Suppressor macrophage treated with lipopolysaccharide for 1 hour (primary cell): ENCODE measurements at regions not wholly inside any gene's neighbourhood (a gene's known extent, or its start where the extent isn't known, plus 50 kb on each side); places are given as distances from the start of the nearest gene placed in this dataset.

ENCODE experiments used
- DNase-seq, 3 donors: peaks; one replicate each; pipeline ENCODE4 v3.0.0-alpha.2; 2020 to 2022

DNA sequence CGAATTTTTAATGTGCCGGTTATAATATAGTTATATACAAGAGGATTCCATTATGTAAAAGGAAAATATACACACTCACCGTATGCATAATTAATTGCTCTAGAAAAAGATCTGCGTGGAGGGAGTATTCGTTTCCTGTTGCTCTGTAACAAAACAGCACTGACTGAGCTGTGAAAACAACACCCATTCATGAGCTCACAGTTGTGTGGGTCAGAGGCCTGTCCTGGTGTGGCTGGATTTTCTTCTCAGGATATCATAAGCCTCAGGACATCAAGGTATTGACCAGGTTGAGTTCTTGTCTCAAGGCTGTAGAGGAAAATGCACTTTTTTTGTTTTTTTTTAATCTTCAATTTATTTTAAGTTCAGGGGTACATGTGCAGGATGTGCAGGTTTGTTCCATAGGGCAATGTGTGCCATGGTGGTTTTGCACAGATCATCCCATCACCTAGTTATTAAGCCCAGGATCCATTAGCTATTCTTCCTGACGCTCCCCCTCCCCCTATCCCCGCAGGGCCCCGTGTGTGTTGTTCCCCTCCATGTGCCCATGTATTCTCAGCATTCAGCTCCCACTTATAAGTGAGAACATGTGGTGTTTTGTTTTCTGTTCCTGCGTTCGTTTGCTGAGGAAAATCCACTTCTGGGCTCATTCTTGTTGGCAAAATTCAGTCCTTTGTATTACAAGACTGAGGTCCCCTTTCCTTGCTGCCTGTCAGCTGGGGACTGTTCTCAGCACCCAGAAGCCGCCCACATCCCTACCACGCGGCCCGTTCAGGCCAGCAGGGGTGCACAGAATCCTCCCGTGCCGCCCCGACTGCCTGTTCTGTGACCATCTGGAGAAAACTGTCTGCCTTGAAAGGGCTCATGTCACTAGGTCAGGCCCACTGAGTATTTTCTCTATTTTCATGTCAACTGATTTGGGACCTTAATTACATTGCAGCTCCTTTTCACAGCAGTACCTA lies 87.4 kb upstream of the ERRFI1 start:
- DNase-seq: no peak

DNA sequence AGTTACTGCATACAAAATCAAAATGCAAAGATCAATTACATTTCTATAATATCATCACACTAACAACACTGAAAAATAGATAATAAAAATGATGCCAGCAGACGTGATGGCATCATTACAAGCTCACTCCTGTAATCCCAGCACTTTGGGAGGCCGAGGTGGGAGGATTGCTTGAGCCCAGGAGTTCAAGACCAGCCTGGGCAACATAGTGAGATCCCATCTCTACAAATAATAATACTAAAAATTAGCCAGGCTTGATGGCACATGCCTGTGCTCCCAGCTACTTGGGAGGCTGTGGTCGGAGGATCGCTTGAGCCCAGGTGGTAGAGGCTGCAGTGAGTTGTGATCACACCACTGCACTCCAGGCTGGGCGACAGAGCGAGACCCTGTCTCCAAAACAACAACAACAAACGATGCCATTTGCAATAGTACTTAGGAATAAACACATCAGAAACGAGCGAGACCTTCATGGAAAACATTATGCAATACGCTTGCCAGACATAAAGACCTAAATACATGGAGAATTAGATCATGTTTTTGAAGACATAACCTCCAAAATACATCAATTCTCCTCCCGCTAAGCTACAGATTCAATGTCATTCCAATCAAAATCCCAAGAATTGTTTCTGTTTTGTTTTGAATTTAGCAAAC lies 86.6 kb upstream of the ERRFI1 start:
- no peak for DNase-seq

DNA sequence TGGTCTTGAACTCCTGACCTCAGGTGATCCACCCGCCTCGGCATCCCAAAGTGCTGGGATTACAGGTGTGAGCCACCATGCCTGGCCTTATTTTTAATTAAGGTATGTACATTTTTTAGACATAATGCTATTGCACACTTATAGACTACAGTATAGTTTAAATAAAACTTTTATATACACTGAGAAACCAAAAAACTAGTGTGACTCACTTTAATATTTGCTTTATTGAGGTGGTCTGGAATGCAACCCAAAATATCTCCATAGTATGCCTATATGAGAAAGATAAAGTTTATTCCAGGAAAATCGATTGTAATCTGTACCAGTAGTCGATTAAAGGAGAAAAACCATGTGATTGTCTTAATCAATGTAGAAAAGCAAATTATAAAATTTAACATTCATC lies 85.5 kb upstream of the ERRFI1 start:
- no peak for DNase-seq

DNA sequence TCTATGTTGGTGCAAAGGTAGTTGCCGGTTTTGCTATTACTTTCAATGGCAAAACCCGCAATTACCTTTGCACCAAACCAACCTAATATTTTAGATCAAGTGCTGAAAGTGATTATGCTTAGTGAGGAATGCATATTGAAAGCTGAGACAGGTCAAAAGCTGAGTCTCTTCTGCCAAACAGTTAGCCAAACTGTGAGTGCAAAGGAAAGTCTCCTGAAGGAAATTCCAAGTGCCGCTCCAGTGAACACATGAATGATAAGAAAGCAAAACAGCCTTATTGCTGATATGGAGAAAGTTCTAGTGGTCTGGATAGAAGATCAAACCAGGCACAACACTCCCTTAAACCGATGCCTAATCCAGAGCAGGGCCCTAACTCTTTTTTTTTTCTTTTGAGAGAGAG lies 83.1 kb upstream of the ERRFI1 start:
- DNase-seq: no peak

DNA sequence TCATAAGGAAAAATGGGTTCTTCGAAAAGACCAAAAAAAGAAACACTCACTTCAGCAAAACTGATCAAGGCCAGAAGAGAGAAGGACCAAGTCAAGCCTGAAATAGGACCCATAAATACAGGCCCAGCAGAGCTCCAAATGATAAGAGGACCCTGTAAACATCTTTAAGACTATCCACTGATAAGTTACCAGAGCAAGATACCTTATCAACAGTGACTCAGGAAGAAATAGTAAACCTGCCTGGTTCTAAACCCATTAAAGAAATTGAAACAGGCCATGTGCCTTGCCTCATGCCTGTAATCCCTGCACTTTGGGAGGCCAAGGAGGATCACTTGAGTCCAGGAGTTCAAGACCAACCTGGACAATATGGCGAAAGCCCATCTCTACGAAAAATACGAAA lies 81.8 kb upstream of the ERRFI1 start:
- no peak for DNase-seq

DNA sequence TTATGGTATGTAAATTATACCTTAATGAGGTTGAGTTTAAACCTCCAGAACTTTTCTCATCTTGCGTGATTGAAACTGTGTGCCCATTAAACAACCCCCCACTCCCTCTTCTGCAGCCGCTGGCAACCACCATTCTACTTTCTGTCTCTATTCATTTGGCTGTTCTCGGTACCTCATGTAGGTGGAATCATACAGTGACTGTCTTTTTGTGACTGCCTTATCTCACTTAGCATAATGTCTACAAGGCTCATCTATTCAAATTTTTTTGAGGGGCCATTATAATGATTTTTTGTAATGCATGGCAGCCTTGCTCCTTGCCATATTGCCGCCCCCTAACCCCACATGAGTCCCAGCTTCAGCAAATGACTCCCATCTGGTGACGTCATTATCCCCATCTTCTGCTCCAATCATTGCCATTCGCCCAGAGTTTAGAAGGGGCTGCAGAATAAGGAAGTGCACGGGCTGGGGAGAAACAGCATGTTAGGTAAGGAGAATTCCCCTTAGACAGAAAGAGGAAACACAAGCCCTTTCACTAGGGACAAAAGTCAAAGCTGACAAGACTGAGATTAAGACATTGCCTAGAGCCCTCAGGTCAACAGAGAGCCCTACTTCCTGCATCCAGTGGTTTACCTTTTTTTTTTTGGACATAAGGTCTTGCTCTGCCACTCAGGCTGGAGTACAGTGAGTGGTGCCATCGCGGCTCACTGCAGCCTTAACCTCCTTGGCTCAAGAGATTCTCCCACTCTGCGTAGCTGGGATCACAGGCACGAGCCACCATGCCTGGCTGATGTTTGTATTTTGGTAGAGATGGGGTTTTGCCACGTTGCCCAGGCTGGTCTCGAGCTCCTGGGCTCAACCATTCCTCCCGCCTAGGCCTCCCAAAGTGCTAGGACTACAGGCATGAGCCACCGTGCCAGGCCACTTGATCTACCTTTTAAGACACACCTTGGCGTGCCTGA lies 78.4 kb upstream of the ERRFI1 start:
- DNase-seq: peak; percentile 87 to 94 (median 92)

DNA sequence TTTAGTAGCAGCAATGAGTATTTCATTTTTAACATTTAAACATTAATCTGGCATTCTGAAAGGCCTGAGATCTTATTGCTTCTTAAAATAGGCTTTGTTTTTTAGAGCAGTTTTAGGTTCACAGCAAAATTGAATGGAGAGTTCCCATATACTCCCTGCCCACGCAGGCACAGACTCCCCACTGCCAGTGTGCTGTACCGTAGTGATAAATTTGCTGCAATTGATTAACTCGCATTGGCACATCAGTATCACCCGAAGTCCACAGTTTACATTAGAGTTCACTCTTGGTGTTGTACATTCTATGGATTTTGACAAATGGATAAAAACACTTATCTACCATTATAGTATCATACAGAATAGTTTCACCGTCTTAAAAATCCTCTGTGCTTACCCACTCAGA lies 71.8 kb upstream of the ERRFI1 start:
- no peak for DNase-seq

DNA sequence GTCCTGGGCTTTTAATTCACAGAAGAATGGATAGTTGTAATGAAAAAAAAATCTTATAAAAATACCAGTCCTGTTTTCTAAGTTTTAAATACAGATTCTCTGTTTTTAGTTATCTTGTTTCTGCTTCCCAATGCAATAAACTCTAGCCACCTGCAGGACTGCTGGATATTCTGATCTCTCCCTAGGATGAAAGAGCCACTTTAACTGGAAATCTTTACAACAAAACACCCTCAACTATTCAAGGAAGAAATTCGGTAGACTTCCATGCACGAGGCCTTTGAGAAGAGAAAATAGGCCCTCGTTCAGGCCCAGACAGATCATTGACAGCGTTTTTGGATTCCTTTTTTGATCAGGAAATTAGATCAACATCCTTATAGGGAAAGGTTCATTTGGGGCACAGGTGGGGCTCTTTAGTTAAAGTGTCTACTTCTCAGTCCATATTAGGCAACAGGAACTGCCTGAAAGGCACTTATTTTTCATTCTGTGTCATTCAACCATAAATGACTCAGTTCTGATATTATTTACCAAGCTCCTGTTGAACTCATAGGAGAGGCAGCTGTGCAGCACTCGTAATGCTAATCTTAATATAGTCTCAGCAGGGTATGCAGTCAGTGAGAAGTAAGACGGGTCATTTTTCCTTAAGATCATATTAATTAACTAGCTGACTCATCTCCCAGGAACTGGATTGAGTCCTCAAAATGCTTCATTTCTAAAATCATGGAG lies 71.1 kb upstream of the ERRFI1 start:
- DNase-seq: peak; percentile 71 to 93 (median 91)

DNA sequence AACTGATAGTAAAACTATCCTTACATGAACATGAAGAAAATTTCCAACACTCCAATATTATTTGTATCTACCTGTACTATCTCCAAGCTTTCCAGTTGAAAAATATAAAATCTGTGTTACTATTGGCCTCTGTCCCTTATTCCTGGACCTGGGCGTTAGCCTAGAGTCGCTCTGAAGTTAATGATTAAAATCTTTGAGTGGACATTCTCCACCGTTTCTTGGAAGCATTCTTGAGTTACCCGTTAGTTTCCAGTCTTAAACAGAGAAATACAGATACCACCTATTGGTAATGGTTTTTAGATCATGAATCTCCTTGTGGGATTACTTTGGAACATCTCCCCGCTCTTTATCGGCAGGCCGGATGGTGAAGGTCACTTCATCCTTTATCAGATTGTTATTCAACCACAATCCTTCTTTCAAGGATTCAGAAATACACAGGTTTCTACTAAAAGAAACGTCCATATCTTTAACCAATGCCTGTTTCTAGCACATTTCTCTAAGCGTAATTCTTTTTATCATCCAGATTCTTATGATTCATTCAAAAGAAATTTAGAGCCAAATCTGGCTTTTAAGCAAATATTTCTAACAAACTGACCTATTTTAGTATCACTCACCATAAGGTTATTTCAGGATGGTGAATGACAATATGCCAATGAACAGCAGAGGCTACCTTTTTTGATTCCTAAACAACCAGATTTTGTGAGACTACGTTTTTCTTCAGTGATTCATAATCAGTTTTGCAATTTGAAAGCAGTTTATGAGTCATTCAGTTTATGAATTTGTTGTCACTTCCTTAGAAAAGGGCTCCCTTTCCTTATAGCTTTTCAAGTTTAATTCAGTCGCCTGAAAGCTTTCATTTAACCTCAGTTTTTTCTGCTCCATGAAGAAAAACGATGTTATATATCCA lies 70.2 kb upstream of the ERRFI1 start:
- peak; percentile 49 to 93 (median 93) for DNase-seq

DNA sequence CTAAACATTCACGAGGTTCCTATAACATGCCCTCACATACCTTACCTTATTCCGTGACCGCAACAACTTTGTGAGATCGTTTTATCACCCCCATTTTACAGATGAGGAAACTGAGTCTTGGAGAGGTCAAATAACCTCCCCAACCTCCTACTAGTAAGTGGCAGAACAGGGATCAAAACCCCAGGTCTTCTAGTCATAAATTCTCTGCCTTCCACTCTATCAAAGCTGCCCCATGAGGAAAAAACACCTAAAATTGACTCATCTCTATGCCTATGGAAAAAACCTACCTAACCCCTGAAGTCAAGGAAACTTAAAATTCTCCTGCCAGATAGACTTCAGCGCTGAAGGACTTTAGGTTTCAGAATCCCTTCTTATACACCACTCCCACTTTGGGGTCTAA lies 69.5 kb upstream of the ERRFI1 start:
- DNase-seq: peak; percentile 30 to 50 (median 41)

DNA sequence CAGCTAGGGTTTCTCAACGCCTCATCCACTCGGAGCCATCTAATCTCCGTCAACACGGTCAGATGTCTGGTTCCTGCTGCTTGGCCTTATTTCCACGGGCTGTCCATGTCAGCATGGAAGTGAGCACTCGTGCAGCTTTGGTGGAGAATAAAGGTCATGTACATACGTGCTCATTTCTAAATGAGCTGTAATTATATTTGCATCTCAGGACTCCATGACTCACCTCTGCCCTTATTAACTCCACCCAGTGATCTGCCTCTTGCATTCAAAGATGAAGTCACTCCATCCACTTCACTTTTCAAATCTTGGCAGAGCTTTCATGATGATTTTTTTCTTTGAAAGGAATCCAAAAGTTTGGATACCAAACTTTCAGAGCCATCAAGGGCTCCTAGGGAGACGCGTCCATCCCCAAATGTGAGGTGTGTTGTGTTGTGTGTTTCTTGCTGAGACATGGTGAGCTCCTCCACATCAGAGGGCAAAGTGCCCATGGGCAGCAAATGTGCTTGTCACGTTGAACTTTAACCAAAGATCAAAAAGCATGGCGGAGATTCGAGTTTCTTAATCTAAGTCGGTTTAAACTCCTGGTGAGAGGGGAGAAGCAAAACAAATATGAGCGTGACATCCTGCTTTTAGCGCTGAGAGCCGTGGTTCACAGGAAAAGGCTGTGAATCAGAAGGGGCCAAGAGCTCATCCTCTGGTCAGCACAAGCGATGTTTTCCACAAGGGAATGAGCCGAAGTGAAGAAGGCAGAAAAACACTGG lies 68.6 kb upstream of the ERRFI1 start:
- DNase-seq: peak; percentile 59 to 84 (median 80)

DNA sequence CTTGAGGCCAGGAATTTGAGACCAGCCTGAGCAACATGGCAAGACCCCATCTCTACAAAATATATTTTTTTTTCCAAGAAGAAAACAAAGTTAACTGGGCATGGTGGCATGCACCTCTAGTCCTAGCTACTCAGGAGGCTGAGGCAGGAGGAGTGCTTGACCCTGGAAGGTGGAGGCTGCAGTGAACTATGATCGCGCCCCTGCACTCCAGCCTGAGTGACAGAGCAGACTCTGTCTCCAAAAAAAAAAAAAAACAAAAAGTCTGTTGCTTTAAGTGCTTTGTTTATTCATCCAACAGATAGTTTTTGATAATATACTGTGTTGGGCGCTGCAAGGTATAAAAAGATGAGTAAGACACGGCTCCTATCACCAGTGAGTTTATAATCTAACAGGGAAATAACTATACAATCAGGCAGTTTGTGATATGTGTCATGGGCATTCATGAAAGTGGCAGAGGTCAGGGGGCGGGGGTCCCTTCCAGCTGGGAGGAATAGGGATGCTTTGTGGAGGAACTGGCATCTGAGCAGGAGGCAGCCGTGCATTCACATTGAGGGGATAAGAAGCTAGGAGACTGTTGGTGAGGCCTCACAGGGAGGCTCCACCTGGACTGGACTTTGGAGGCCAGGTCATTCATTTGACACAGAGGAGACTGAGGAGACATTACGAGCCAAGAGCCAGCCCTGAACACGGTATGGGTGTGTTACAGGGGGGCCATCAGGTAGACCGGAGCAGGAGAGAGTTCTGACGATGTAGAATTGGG lies 67.3 kb upstream of the ERRFI1 start:
- DNase-seq: no peak

DNA sequence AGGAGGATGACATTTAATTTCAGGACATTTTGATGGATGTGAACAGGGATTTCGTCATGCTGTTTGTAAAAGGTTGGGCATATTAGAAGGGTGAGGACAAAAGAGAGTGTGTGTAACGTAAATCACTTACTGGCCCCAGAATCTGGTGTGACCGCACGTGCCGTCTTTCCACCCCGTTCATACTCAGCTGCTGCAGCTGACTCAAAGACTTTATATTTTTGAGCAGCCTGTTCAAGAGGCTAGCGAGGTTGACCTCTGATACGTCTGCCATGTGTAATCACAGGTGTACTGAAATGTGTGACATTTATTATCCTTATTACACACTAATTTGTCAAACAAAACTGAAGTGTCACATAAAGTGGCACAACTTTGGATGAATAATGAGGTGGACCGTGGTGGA lies 66.5 kb upstream of the ERRFI1 start:
- DNase-seq: no peak

DNA sequence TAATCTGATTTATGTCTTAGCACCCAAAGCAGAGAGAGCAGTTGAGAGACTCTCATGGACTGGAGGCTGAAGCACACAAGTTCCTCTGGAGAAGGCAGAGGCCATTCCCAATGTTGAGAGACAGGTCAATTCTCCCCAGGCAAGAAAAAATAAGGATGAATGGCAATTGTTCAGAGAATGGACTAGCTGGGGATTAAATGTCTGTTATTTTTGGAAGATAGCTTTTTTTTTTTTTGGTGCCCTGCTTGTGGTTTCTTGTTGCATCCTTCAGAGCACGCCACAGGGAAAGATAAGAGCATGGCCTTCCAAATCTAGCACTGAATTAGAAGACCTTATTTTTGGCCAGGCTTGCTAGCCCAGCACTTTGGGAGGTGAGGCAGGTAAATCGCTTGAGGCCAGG lies 65.6 kb upstream of the ERRFI1 start:
- no peak for DNase-seq

DNA sequence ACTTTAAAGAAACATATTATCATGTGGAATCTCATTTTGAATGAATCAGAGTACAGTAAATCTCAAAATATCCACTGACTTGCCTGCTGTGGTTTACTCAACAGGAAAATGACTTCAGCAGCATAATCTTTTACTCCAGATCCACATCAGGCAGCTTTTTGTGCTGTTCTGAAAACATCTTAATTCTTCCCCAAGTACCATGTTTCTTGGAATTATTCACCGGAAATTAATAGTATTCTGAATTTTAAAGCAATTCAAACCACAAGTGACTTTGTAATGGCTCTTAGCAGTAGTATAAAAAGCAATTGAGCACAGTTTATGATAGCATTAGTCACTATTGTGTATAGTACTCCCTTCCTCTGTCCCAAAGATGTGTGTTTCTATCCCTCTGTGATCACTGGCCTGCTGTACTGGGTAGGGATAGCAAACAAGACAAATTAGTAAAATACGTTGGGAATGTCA lies 64.2 kb upstream of the ERRFI1 start:
- peak in 2 of 3 donors; percentile 52 to 73 for DNase-seq

DNA sequence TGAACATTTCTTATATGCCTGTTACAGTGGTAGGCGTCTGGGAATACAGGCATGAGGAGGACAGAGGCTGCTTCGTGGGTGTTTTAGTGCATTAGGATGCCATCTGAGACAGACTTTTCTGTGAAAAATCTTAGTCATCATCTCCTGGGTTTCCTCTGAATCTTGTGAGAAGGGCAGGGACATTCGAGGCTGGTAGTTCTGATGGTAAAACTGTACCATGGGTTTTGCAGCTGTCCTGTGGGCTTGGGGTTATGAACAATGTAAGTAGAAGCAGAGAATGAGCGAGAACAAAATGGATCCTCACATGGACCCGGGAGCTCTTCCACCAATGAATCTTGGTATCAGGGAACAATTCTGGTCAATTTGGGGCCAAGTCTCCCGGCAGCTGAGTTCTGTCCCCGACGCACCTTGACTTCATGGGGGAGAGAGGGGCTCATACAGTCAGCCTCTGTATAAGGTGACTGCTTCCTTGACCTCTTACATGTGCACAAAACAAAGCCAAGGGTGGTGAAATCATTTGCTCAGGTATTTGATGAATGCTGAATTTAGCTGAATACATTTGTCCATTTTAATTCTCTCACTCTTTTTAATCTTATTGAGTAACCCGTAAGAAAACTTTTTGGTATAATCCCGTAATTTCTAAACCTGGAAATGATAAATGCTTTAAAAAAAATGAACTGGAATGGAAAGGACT lies 63.6 kb upstream of the ERRFI1 start:
- DNase-seq: peak; percentile 57 to 80 (median 62)

DNA sequence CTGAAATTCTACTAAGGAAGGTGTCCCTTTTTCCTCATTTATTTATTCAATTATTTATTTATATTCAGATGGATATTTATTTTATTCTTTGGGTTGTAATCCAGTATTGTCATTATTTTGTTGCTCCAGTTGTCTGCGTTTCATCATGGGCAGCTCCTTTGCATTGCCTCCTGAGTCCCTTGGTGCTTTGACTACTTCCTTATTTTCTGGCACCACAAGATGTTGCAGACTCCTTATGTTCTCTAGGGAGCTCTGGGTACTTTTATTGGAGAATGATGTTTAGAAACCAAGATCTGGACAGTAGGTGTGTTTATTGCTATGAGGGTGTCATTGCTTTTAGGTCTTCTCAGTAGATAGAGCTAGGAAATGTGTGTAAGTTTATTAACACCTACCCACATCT lies 59.9 kb upstream of the ERRFI1 start:
- DNase-seq: peak; percentile 44 to 54 (median 53)

DNA sequence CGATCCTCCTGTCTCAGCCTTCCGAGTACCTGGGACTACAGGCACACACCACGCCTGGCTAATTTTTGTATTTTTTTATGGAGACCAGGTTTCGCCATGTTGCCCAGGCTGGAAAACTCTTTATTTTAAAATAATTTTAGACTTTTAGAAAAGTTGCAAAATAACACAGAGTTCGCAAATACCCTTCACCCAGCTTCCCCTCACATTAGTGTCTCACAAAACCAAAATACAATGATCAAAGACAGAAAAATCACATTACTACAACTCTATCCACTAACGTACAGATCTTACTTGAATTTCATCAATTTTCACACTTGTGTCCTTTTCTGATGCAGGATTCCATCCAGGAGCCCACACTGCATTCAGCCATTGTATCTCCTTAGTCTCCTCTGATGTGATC lies 58.8 kb upstream of the ERRFI1 start:
- DNase-seq: no peak
